GM19043 (cell line): ENCODE measurements at regions not wholly inside any gene's neighbourhood (a gene's known extent, or its start where the extent isn't known, plus 50 kb on each side); places are given as distances from the start of the nearest gene placed in this dataset.

Source experiments
- ATAC-seq: cut with Tn5 transposase; IDR thresholded peaks from one replicate; pipeline ENCODE4 v1.9.1; 2021; ENCODE audit warnings: low read depth; ENCODE audit not compliant: unreplicated experiment

GRCh38 chr6:170179616-170180324 is 111.1 kb downstream of the DLL1 start:
- ATAC-seq: no peak

DNA sequence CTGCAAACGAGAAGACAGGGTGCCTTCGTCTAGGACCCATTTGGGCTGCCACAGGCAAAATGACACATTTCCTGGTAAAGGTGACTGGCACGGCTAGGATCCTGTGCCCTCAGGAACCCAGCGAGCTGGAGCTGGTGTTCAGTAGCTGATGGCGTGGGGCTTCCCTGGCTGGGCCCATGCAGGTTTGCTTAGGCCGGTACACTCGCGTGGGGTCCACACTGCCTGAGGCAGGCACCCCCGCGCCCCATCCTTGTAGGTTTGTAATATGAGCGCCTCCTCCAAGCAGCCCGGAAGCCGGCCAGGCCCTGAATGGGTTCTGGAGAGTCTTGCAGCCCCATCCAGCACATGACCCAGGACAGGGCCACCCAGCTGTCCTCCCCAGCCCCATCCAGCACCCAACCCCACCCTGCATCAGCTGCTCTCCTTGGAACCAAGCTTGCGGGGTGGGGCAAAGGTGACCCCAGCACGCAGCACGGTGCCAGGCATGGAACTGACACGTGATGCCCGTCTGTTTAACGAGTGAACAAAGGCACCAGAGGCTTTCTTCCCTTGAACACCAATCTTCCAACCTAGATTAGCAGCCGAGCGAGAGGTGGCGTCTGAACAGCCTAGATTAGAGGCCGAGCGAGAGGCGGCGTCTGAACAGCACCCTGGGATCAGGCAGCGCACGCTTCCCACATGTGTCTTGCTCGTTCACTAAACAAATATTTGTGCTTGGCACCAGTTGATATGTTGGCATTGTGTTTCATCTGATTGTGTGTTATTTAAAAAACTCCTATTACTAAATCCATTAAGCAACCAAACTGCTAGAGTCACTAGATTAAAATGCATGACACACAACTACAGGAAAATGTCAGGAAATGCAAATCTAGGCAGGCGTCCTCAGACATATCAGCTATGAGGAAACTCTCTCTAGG is 112.1 kb downstream of the DLL1 start:
- ATAC-seq: no peak

GRCh38 chr6:170177772-170178560 is 112.9 kb downstream of the DLL1 start:
- ATAC-seq: no peak

GRCh38 chr6:170176898-170177771 is 113.7 kb downstream of the DLL1 start:
- no peak for ATAC-seq

DNA sequence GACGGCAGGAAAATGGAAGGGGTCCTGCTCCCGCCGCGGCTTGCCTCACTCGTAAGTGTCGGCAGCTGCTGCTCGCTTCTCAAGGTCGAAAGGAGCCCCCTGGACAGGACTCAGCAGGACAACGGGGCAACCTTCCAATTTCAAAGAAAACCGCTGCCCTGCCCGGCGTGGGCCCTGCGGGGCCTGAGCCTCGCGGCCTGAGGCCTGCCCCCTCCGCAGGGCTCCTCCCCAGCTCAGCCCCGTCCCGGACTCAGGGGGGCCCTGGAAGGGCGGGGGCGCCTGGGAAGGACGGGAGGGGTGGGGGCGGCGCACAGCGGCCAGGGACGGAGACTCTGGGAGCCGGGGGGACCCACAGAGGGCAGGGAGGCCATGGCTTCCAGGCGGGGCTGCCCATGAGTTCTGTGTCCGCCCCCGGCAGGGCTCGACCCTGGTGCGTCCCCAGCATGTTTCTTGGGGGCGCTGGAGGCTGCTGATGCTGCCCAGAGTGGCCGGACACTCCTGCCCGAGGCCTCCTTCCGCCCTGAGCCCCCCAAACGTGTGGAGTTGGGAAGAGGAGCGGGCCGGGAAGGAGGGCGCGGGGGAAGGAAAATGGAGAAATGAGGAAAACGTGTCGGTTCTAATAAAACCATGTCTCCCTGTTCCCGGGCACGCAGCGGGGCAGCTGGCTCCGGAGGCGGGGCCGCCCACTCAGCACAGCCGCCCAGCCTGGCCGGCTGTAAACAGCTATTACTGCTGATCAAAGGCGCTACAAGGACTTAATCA is 114.6 kb downstream of the DLL1 start:
- ATAC-seq: no peak

DNA sequence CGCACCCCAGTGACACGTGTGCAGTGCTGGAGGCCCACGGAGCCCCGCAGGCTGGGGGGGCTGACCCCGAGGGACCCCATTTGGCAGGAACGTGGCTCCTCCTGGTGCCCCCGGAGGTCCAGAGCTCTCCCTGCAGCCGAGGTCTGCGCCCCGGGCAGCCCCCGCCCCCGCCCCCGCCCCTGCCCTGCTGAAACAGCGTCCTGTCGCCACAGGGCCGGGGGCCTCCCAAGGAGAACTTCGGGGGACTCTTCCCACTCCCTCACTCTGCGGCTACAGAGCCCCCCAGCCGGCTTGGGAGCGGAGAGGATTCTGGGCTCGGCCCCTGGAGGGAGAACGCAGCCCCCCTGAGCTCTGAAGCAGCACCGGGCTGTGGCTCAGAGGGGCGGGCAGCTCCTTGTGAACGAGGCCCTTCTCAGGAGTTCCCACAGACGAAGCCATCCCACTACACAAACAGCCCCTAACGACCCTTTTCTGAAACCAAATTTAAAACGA is 115.2 kb downstream of the DLL1 start:
- ATAC-seq: no peak

- no peak for ATAC-seq
These were observed 115.9 kb downstream of the DLL1 start for GRCh38 chr6:170174771-170175643.

- no peak for ATAC-seq
These were observed 116.6 kb downstream of the DLL1 start for GRCh38 chr6:170174124-170174770.

GRCh38 chr6:170173335-170173881 is 117.5 kb downstream of the DLL1 start:
- ATAC-seq: no peak

- no peak for ATAC-seq
These were observed 118.0 kb downstream of the DLL1 start for GRCh38 chr6:170172825-170173256.

GRCh38 chr6:170172392-170172791 is 118.5 kb downstream of the DLL1 start:
- no peak for ATAC-seq

DNA sequence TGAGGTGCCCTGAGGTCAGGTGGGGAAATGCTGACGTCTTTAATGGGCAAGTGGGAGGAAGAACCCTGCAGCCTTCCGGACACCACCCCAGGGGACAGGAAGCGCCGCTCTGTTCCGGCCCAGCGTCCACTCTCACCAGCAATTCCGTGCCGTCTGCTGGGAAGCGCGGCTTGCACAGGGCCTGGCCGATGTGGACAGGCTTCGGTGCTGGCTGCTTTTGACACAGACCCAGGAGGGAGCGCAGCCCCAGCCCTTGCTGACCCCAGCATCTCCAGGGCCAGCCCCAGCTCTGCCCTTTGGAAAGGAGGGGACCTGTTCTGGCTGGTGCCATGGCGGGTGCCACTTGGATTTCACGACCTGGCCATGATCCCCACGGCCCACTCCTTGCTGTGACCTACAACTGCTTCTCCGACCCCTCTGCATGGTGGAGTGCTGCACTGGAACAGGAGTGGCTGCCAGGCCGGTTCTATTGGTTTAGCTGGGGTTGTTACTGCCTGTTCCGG is 123.2 kb downstream of the DLL1 start:
- no peak for ATAC-seq

GRCh38 chr6:170166511-170167122 is 124.3 kb downstream of the DLL1 start:
- ATAC-seq: no peak

GRCh38 chr6:170165471-170166117 is 125.3 kb downstream of the DLL1 start:
- no peak for ATAC-seq

DNA sequence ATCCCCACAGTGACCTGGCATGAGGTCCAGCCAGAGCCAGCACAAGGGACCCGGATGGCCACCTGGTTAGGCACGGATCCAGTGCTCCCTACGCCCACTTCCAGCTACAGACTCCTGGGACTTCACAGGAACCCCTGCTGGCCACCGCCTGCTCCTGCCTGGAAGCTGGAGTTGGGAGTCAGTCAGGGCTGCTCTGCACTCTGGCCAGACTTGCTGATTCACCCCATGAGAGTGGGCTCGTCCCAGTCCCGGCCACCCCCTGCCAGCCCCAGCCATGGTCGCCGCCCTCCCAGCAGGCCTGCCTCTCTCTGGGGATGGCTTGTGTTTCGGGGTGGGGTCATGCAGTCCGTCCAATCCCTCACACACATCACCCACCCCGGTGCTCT is 125.8 kb downstream of the DLL1 start:
- ATAC-seq: no peak

- ATAC-seq: no peak
These were observed 126.5 kb downstream of the DLL1 start for GRCh38 chr6:170164271-170164900.
